ENCODE measurements at regions not wholly inside any gene's neighbourhood (a gene's known extent, or its start where the extent isn't known, plus 50 kb on each side); places are given as distances from the start of the nearest gene placed in this dataset.

DNA sequence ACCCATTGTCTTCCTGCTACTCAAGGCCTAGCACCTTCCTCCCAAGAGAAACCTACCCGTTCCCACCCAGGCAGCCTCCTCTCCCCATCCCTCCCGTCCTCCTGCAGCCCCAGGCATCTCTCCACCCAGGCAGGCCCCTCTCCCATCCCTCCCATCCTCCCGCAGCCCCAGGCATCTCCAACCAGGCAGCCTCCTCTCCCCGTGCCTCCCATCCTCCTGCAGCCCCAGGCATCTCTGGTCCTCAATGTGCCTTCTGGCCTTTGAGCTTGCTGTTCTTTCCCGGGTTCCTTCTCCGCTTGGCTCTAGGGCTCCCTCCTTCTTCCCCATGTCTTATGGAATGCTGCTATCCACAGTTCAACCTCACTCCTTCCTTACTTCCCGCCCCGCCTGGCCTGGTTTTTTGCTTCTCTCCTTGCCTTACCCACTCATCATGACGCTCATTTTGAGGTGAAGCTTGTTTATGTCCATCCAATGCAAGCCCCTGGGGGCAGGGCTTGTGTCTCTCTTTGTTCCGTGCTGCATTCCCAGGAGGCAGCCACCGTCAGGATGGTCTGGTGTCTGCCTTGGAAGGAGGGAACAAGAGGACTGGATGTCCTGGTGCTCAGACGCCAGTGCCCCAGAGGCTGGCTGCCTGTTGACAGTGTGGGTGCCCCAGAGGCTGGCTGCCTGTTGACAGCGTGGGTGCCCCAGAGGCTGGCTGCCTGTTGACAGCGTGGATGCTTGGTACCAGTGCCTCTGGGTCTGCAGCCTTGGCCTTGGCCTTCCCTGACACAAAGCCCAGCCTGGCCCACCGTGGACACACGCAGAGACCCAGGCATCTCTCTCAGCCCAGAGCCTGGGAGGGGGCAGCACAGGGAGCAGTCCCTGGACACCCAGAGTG is 815.7 kb downstream of the BRD1 start:
- Histone ChIP-seq H3K36me3 (ENCODE audit: low read depth) (no peaks in the 10 kb centered on the region), H3K4me3 (ENCODE audit: severe bottlenecking) (no peak overlapping the region), H3K27ac (ENCODE audit: poor library complexity, severe bottlenecking) (no peak overlapping the region), H3K4me1 (ENCODE audit: insufficient read depth, poor library complexity, severe bottlenecking) (no peaks in the 10 kb centered on the region), H3K27me3 (ENCODE audit: insufficient read depth, poor library complexity, severe bottlenecking) (peaks cover 2% of the 10 kb centered on the region), H3K9me3 (ENCODE audit: severe bottlenecking) (no peaks in the 10 kb centered on the region)
- TF ChIP-seq, protein P1, sequence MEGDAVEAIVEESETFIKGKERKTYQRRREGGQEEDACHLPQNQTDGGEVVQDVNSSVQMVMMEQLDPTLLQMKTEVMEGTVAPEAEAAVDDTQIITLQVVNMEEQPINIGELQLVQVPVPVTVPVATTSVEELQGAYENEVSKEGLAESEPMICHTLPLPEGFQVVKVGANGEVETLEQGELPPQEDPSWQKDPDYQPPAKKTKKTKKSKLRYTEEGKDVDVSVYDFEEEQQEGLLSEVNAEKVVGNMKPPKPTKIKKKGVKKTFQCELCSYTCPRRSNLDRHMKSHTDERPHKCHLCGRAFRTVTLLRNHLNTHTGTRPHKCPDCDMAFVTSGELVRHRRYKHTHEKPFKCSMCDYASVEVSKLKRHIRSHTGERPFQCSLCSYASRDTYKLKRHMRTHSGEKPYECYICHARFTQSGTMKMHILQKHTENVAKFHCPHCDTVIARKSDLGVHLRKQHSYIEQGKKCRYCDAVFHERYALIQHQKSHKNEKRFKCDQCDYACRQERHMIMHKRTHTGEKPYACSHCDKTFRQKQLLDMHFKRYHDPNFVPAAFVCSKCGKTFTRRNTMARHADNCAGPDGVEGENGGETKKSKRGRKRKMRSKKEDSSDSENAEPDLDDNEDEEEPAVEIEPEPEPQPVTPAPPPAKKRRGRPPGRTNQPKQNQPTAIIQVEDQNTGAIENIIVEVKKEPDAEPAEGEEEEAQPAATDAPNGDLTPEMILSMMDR (IDR thresholded peaks at IDR 0.05; ENCODE audit: poor library complexity, severe bottlenecking) = no peak
- ATAC-seq (ENCODE audit: low read depth) (no peak), DNase-seq (ENCODE audit: low spot score) (no peak)

DNA sequence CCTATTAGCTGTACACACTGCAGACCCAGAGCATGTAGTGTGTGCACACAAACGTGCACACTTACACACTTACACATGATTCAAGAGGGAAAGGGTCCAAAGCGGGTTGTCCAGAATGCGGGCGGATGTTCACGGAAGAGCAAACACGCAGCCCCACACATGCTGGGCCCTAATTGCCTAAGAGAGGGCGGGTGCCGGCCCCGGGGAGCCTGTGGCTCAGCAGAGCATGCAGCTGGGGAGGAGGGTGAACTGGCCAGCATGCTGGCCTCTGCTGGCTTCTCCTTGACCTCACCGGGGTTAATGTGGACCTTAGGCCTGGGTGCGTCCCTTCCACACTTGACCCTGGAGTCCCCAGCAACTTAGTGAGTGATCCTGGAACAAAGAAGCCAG is 816.3 kb downstream of the BRD1 start:
- no peaks in the 10 kb centered on the region for H3K4me1 ChIP-seq (ENCODE audit: insufficient read depth, poor library complexity, severe bottlenecking)
- ATAC-seq (ENCODE audit: low read depth) = no peak
- TF ChIP-seq, protein P1 (IDR thresholded peaks at IDR 0.05; ENCODE audit: poor library complexity, severe bottlenecking) = no peak
- no peaks in the 10 kb centered on the region for H3K36me3 ChIP-seq (ENCODE audit: low read depth)
- no peak overlapping the region for H3K4me3 ChIP-seq (ENCODE audit: severe bottlenecking)
- peaks cover 2% of the 10 kb centered on the region for H3K27me3 ChIP-seq (ENCODE audit: insufficient read depth, poor library complexity, severe bottlenecking)
- no peak overlapping the region for H3K27ac ChIP-seq (ENCODE audit: poor library complexity, severe bottlenecking)
- no peak for DNase-seq (ENCODE audit: low spot score)
- no peaks in the 10 kb centered on the region for H3K9me3 ChIP-seq (ENCODE audit: severe bottlenecking)

DNA sequence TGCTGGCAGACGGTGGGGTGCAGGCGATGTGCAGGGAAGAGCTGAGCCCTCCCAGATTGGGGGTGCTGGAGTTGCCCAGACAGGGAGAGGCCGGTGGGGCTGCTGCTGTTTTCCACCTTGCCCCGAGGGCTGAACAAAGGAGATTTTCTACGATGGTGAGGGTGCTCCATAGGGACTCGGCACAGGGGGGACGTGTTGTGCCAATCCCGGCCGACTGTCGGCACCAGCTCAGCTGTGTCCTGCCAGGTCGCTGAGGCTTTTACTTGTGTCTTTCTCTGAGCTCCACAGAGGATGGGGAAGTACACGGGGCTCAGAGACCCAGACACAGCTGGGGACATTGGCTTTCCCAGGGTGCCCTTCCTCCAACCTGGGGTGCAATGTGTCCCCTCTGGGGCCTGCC is 816.8 kb downstream of the BRD1 start:
- Histone ChIP-seq H3K9me3 (ENCODE audit: severe bottlenecking) (no peaks in the 10 kb centered on the region), H3K4me1 (ENCODE audit: insufficient read depth, poor library complexity, severe bottlenecking) (no peaks in the 10 kb centered on the region), H3K36me3 (ENCODE audit: low read depth) (no peaks in the 10 kb centered on the region), H3K4me3 (ENCODE audit: severe bottlenecking) (no peak overlapping the region), H3K27me3 (ENCODE audit: insufficient read depth, poor library complexity, severe bottlenecking) (peaks cover 2% of the 10 kb centered on the region), H3K27ac (ENCODE audit: poor library complexity, severe bottlenecking) (no peak overlapping the region)
- ATAC-seq (ENCODE audit: low read depth) (no peak), DNase-seq (ENCODE audit: low spot score) (no peak)
- TF ChIP-seq, protein P1 (IDR thresholded peaks at IDR 0.05; ENCODE audit: poor library complexity, severe bottlenecking) = no peak

DNA sequence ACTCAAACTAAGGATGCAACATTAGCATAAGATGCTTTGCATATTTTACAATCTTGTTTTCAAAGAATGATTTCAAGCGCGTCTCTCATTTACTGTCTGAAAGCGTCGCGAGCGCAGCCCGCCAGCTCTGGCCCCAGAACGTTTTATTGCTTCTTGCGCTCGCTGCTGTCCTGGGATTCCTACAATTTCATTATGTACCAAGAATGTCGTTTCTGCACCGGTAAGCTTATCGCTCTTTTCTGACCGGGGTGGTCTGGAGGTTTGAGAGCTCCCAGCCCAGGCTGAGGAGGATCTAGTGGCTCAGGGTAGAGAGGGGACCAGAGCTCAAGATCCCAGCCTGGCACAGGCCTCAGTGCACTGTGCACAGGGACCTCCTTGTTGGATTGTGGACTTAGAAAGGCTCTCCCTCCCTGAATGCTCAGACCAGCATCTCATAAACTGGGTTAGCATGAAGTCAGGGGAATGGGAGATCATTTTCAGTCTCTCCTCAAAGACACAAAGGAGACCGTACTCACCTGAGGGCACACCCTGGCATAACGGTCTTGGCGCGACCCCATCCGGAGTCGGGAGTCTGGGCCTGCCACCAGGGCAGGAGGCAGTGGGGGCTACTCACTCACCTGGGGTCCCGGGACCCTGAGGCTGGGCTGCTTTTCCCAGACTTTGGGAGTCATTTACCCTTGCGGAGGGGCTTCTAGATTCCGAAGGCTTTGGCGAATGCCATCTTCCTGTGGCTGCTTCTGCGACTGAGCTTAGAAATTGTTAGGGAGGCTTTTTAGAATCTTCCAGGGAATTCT is 817.4 kb downstream of the BRD1 start:
- Histone ChIP-seq H3K4me3 (ENCODE audit: severe bottlenecking) (no peak overlapping the region), H3K36me3 (ENCODE audit: low read depth) (no peaks in the 10 kb centered on the region), H3K27me3 (ENCODE audit: insufficient read depth, poor library complexity, severe bottlenecking) (no peaks in the 10 kb centered on the region), H3K4me1 (ENCODE audit: insufficient read depth, poor library complexity, severe bottlenecking) (no peaks in the 10 kb centered on the region), H3K9me3 (ENCODE audit: severe bottlenecking) (no peaks in the 10 kb centered on the region), H3K27ac (ENCODE audit: poor library complexity, severe bottlenecking) (no peak overlapping the region)
- TF ChIP-seq, protein P1 (IDR thresholded peaks at IDR 0.05; ENCODE audit: poor library complexity, severe bottlenecking) = no peak
- DNase-seq (ENCODE audit: low spot score) (no peak), ATAC-seq (ENCODE audit: low read depth) (no peak)
